Muscle layer of colon (tissue), 2 donors: ENCODE measurements at regions not wholly inside any gene's neighbourhood (a gene's known extent, or its start where the extent isn't known, plus 50 kb on each side); places are given as distances from the start of the nearest gene placed in this dataset.

Experiments
- H3K27ac ChIP-seq: one replicate; pipeline ENCODE4 v1.7.0; 2013; ENCODE audit warnings: low read depth, mild to moderate bottlenecking, low read length, moderate library complexity
- H3K27me3 ChIP-seq, 2 donors: one replicate each; pipeline ENCODE4 v1.7.0; 2013; ENCODE audit warnings: low read length in 2 of 2, mild to moderate bottlenecking in 2 of 2; ENCODE audit not compliant: insufficient read depth in 2 of 2, control insufficient read depth in 1 of 2
- H3K36me3 ChIP-seq: one replicate; pipeline ENCODE4 v1.7.0; 2013; ENCODE audit warnings: mild to moderate bottlenecking, low read length; ENCODE audit not compliant: insufficient read depth
- H3K4me1 ChIP-seq: one replicate; pipeline ENCODE4 v1.7.0; 2013; ENCODE audit warnings: mild to moderate bottlenecking, low read length; ENCODE audit not compliant: insufficient read depth
- H3K4me3 ChIP-seq, 2 donors: one replicate each; pipeline ENCODE4 v1.7.0; 2013; ENCODE audit warnings: low read length in 2 of 2, low read depth in 1 of 2, mild to moderate bottlenecking in 1 of 2, moderate library complexity in 1 of 2
- H3K9ac ChIP-seq: one replicate; pipeline ENCODE4 v1.7.0; 2013; ENCODE audit warnings: low read length
- H3K9me3 ChIP-seq: one replicate; pipeline ENCODE4 v1.7.0; 2013; ENCODE audit warnings: mild to moderate bottlenecking, low read length
- donor health status: abdominal sarcoma.
- donor health status: Adenocarcinoma of cecum.

DNA sequence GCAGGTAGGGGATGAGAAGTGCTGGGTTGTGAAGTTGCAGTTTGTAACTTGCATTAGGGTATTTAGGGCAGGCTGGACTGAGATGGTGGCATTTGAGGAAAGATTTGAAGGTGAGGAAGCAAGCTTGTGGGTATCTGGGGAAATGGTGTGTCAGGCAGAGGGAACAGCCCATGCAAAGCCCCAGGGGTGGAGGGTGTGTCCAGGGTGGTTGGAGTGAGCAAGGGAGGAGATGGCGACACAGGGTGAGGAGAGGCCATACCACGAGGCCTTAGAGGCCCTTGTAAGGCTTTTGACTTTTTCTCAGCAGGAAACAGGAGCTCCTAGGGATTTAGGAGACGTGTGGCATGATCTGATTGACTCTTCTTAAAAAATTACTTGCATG, 136.9 kb downstream of the NUAK1 start:
- H3K27me3 ChIP-seq = no peaks in the 10 kb centered on the region

GRCh38 chr12:106003297-106003696, 135.5 kb downstream of the NUAK1 start:
- H3K4me3 ChIP-seq = no peak overlapping the region
- no peaks in the 10 kb centered on the region for H3K36me3 ChIP-seq
- no peak overlapping the region for H3K27ac ChIP-seq
- H3K9me3 ChIP-seq = no peaks in the 10 kb centered on the region
- H3K4me1 ChIP-seq = no peaks in the 10 kb centered on the region
- H3K9ac ChIP-seq = no peak overlapping the region
- no peaks in the 10 kb centered on the region for H3K27me3 ChIP-seq

More for the DNA sequence above, 136.9 kb downstream of the NUAK1 start:
- H3K36me3 ChIP-seq = no peaks in the 10 kb centered on the region
- H3K4me3 ChIP-seq = no peak overlapping the region
- no peaks in the 10 kb centered on the region for H3K9me3 ChIP-seq
- no peak overlapping the region for H3K27ac ChIP-seq
- no peak overlapping the region for H3K9ac ChIP-seq
- no peaks in the 10 kb centered on the region for H3K4me1 ChIP-seq

GRCh38 chr12:106004289-106004688, 134.5 kb downstream of the NUAK1 start:
- no peak overlapping the region for H3K27ac ChIP-seq
- no peak overlapping the region for H3K4me3 ChIP-seq
- no peaks in the 10 kb centered on the region for H3K9me3 ChIP-seq
- H3K27me3 ChIP-seq = no peaks in the 10 kb centered on the region
- no peak overlapping the region for H3K9ac ChIP-seq
- no peaks in the 10 kb centered on the region for H3K4me1 ChIP-seq
- no peaks in the 10 kb centered on the region for H3K36me3 ChIP-seq

GRCh38 chr12:106006382-106006781, 132.4 kb downstream of the NUAK1 start:
- Histone ChIP-seq H3K9ac (no peak overlapping the region), H3K36me3 (no peaks in the 10 kb centered on the region), H3K27me3 (no peaks in the 10 kb centered on the region), H3K4me3 (no peak overlapping the region), H3K4me1 (no peaks in the 10 kb centered on the region), H3K9me3 (no peaks in the 10 kb centered on the region), H3K27ac (no peak overlapping the region)

- H3K9ac ChIP-seq = no peak overlapping the region
- no peak overlapping the region for H3K4me3 ChIP-seq
- H3K27ac ChIP-seq = no peak overlapping the region
- no peaks in the 10 kb centered on the region for H3K27me3 ChIP-seq
- H3K36me3 ChIP-seq = no peaks in the 10 kb centered on the region
- H3K9me3 ChIP-seq = no peaks in the 10 kb centered on the region
- H3K4me1 ChIP-seq = no peaks in the 10 kb centered on the region
Measured at GRCh38 chr12:106006940-106007339, 131.8 kb downstream of the NUAK1 start.

DNA sequence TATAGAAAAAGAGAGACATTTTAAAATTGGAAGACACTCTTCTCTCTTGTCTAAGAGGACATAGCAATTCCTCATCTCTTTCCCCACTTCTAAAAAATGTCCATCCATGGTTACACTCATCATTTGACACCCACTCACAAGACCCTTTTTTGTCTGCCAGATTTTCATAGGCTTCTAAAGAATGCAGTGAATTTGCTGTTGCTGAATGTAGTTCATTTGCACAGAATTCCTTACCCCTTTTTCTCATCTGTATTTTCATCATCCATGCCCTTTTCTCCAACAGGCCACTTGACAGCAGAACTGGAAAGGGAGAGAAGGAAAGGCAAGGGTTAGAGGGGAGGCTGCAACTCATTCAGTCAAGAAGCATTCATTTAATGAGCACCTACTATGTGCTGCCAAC, 128.0 kb downstream of the NUAK1 start:
- no peaks in the 10 kb centered on the region for H3K4me1 ChIP-seq
- H3K4me3 ChIP-seq = no peak overlapping the region
- H3K36me3 ChIP-seq = no peaks in the 10 kb centered on the region

More for the DNA sequence above, 128.0 kb downstream of the NUAK1 start:
- no peaks in the 10 kb centered on the region for H3K9me3 ChIP-seq
- H3K27ac ChIP-seq = no peak overlapping the region
- H3K9ac ChIP-seq = no peak overlapping the region
- no peaks in the 10 kb centered on the region for H3K27me3 ChIP-seq
